CD4-positive, CD25-positive, alpha-beta regulatory T cell (primary cell): ENCODE measurements at regions not wholly inside any gene's neighbourhood (a gene's known extent, or its start where the extent isn't known, plus 50 kb on each side); places are given as distances from the start of the nearest gene placed in this dataset.
"Not testable (repeated sequence)": the region's sequence is repeated elsewhere in the genome, so short reads cannot be mapped to it uniquely, and the experiment has no call there.

Experiments used
- ATAC-seq, 2 donors: fragments of 150-1000 bp; cut with Tn5 transposase; one replicate each; pipeline ENCODE4 v1.10.0; 2021; ENCODE audit warnings: low read depth in 2 of 2, moderate number of reproducible peaks in 2 of 2, moderate library complexity in 1 of 2
- DNase-seq, 3 donors: peaks; one replicate each; pipeline versions ENCODE4 v3.0.0 to v3.0.0-alpha.2; 2012 to 2022; ENCODE audit warnings: mixed read lengths in 1 of 3
- H3K27ac ChIP-seq: one replicate; pipeline ENCODE4 v1.7.0; 2013; ENCODE audit warnings: mild to moderate bottlenecking, low read length; ENCODE audit not compliant: insufficient read depth, poor library complexity, severe bottlenecking
- H3K27me3 ChIP-seq: one replicate; pipeline ENCODE4 v1.7.0; 2013; ENCODE audit warnings: low read length; ENCODE audit not compliant: control insufficient read depth, insufficient read depth
- H3K36me3 ChIP-seq: one replicate; pipeline ENCODE4 v1.7.0; 2013; ENCODE audit warnings: mild to moderate bottlenecking, low read length, moderate library complexity; ENCODE audit not compliant: control insufficient read depth, insufficient read depth
- H3K4me1 ChIP-seq: 2 replicates; pipeline ENCODE4 v1.7.0; 2013; ENCODE audit warnings: mild to moderate bottlenecking, low read length; ENCODE audit not compliant: insufficient read depth, control insufficient read depth, poor library complexity, severe bottlenecking
- H3K4me3 ChIP-seq: one replicate; pipeline ENCODE4 v1.7.0; 2013; ENCODE audit warnings: low read depth, mild to moderate bottlenecking, low read length, moderate library complexity
- H3K9me3 ChIP-seq, 2 experiments: 1 replicate in 1 of 2; 2 replicates in 1 of 2; pipeline ENCODE4 v1.7.0; 2013; ENCODE audit warnings: low read length in 2 of 2, mild to moderate bottlenecking in 1 of 2, moderate library complexity in 1 of 2; ENCODE audit not compliant: control insufficient read depth in 2 of 2
- H3K27ac Mint-ChIP-seq, 3 donors: one replicate each; pipeline ENCODE4 v1.8.0; 2020 to 2022; ENCODE audit warnings: mild to moderate bottlenecking in 3 of 3, mixed read lengths in 3 of 3, moderate library complexity in 2 of 3
- H3K27me3 Mint-ChIP-seq: one replicate; pipeline ENCODE4 v1.8.0; 2022; ENCODE audit warnings: mild to moderate bottlenecking, mixed read lengths
- H3K36me3 Mint-ChIP-seq: one replicate; pipeline ENCODE4 v1.8.0; 2020; ENCODE audit warnings: mixed read lengths
- H3K4me1 Mint-ChIP-seq, 4 donors: one replicate each; pipeline ENCODE4 v1.8.0; 2020 to 2022; ENCODE audit warnings: mixed read lengths in 4 of 4, mild to moderate bottlenecking in 1 of 4
- H3K4me3 Mint-ChIP-seq, 4 donors: one replicate each; pipeline ENCODE4 v1.8.0; 2020 to 2022; ENCODE audit warnings: mild to moderate bottlenecking in 4 of 4, mixed read lengths in 4 of 4, moderate library complexity in 3 of 4
- H3K9me3 Mint-ChIP-seq, 7 donors: one replicate each; pipeline ENCODE4 v1.8.0; 2020 to 2022; ENCODE audit warnings: mixed read lengths in 7 of 7, mild to moderate bottlenecking in 3 of 7, moderate library complexity in 2 of 7

GRCh38 chr4:31023109-31023508 is 302.9 kb downstream of the PCDH7 start:
- no peak overlapping the region for H3K27ac Mint-ChIP-seq
- no peak overlapping the region for H3K4me3 Mint-ChIP-seq
- Histone ChIP-seq H3K4me3 (no peak overlapping the region), H3K27ac (no peak overlapping the region), H3K27me3 (no peaks in the 10 kb centered on the region), H3K36me3 (no peaks in the 10 kb centered on the region), H3K9me3 (peaks cover 3% of the 10 kb centered on the region in 2 experiments), H3K4me1 (no peaks in the 10 kb centered on the region)
- H3K36me3 Mint-ChIP-seq = no peaks in the 10 kb centered on the region
- H3K27me3 Mint-ChIP-seq = no peaks in the 10 kb centered on the region
- no peak for DNase-seq
- ATAC-seq = no peak
- H3K4me1 Mint-ChIP-seq = no peaks in the 10 kb centered on the region
- peaks cover 2 to 21% (median 6%) of the 10 kb centered on the region in 7 donors for H3K9me3 Mint-ChIP-seq

GRCh38 chr4:31023742-31024141 is 303.6 kb downstream of the PCDH7 start:
- Histone ChIP-seq H3K27me3 (no peaks in the 10 kb centered on the region), H3K4me3 (no peak overlapping the region), H3K9me3 (peaks cover 3 to 7% of the 10 kb centered on the region in 2 experiments), H3K36me3 (no peaks in the 10 kb centered on the region), H3K27ac (no peak overlapping the region), H3K4me1 (no peaks in the 10 kb centered on the region)
- H3K4me1 Mint-ChIP-seq = no peaks in the 10 kb centered on the region
- H3K9me3 Mint-ChIP-seq = peaks cover 2 to 21% (median 6%) of the 10 kb centered on the region in 7 donors
- ATAC-seq (no peak), DNase-seq (no peak)
- no peaks in the 10 kb centered on the region for H3K27me3 Mint-ChIP-seq
- no peak overlapping the region for H3K27ac Mint-ChIP-seq
- H3K4me3 Mint-ChIP-seq = no peak overlapping the region
- H3K36me3 Mint-ChIP-seq = no peaks in the 10 kb centered on the region

- not testable (repeated sequence) for H3K27me3 ChIP-seq, ATAC-seq, H3K4me3 ChIP-seq, H3K27me3 Mint-ChIP-seq, H3K9me3 ChIP-seq, H3K27ac ChIP-seq, H3K36me3 ChIP-seq, H3K4me1 ChIP-seq, H3K27ac Mint-ChIP-seq, H3K4me3 Mint-ChIP-seq, DNase-seq, H3K36me3 Mint-ChIP-seq, H3K4me1 Mint-ChIP-seq
- peaks cover 1 to 21% (median 6%) of the 10 kb centered on the region in 7 donors for H3K9me3 Mint-ChIP-seq
These were observed 304.6 kb downstream of the PCDH7 start for GRCh38 chr4:31024781-31025180.

- no peak for DNase-seq
- Histone ChIP-seq H3K36me3 (no peaks in the 10 kb centered on the region), H3K9me3 (peaks cover 3 to 7% of the 10 kb centered on the region in 2 experiments), H3K27ac (no peak overlapping the region), H3K4me3 (no peak overlapping the region), H3K27me3 (no peaks in the 10 kb centered on the region), H3K4me1 (no peaks in the 10 kb centered on the region)
- H3K4me3 Mint-ChIP-seq = no peak overlapping the region
- no peaks in the 10 kb centered on the region for H3K36me3 Mint-ChIP-seq
- no peaks in the 10 kb centered on the region for H3K27me3 Mint-ChIP-seq
- no peaks in the 10 kb centered on the region for H3K4me1 Mint-ChIP-seq
- no peak overlapping the region for H3K27ac Mint-ChIP-seq
- ATAC-seq = no peak
- peaks cover 2 to 27% (median 7%) of the 10 kb centered on the region in 7 donors for H3K9me3 Mint-ChIP-seq
These were observed 306.1 kb downstream of the PCDH7 start for GRCh38 chr4:31026256-31026655.

GRCh38 chr4:31034550-31034949 is 314.4 kb downstream of the PCDH7 start:
- no peak overlapping the region for H3K27ac ChIP-seq
- DNase-seq = no peak
- no peak overlapping the region for H3K27ac Mint-ChIP-seq
- H3K4me3 Mint-ChIP-seq = no peak overlapping the region
- no peak overlapping the region for H3K4me3 ChIP-seq
- H3K36me3 ChIP-seq = no peaks in the 10 kb centered on the region
- H3K27me3 ChIP-seq = no peaks in the 10 kb centered on the region
- no peaks in the 10 kb centered on the region for H3K27me3 Mint-ChIP-seq
- no peaks in the 10 kb centered on the region for H3K4me1 Mint-ChIP-seq
- no peaks in the 10 kb centered on the region for H3K4me1 ChIP-seq
- ATAC-seq = no peak
- H3K9me3 ChIP-seq = peaks cover 3 to 10% of the 10 kb centered on the region in 2 experiments
- peaks cover 2 to 20% (median 13%) of the 10 kb centered on the region in 7 donors for H3K9me3 Mint-ChIP-seq
- no peaks in the 10 kb centered on the region for H3K36me3 Mint-ChIP-seq

- ATAC-seq = no peak
- Histone ChIP-seq H3K9me3 (peaks cover 3 to 10% of the 10 kb centered on the region in 2 experiments), H3K4me3 (no peak overlapping the region), H3K27me3 (no peaks in the 10 kb centered on the region), H3K27ac (no peak overlapping the region), H3K36me3 (no peaks in the 10 kb centered on the region), H3K4me1 (no peaks in the 10 kb centered on the region)
- H3K27ac Mint-ChIP-seq = no peak overlapping the region
- no peaks in the 10 kb centered on the region for H3K27me3 Mint-ChIP-seq
- no peak overlapping the region for H3K4me3 Mint-ChIP-seq
- no peak for DNase-seq
- no peaks in the 10 kb centered on the region for H3K4me1 Mint-ChIP-seq
- no peaks in the 10 kb centered on the region for H3K36me3 Mint-ChIP-seq
- H3K9me3 Mint-ChIP-seq = peaks cover 2 to 23% (median 10%) of the 10 kb centered on the region in 7 donors
These were observed 315.6 kb downstream of the PCDH7 start for GRCh38 chr4:31035761-31036160.

GRCh38 chr4:31037703-31038102 is 317.5 kb downstream of the PCDH7 start:
- no peak overlapping the region for H3K27ac Mint-ChIP-seq

GRCh38 chr4:31039382-31039781 is 319.2 kb downstream of the PCDH7 start:
- ATAC-seq = no peak
- no peaks in the 10 kb centered on the region for H3K4me1 Mint-ChIP-seq
- no peaks in the 10 kb centered on the region for H3K36me3 ChIP-seq
- H3K9me3 ChIP-seq = peaks cover 1 to 3% of the 10 kb centered on the region in 2 experiments
- no peaks in the 10 kb centered on the region for H3K27me3 Mint-ChIP-seq
- H3K4me1 ChIP-seq = no peaks in the 10 kb centered on the region
- H3K36me3 Mint-ChIP-seq = no peaks in the 10 kb centered on the region
- no peak overlapping the region for H3K4me3 ChIP-seq
- H3K27ac ChIP-seq = no peak overlapping the region
- no peak overlapping the region for H3K4me3 Mint-ChIP-seq
- H3K27me3 ChIP-seq = no peaks in the 10 kb centered on the region
- peaks cover 2 to 18% (median 6%) of the 10 kb centered on the region in 7 donors for H3K9me3 Mint-ChIP-seq
- no peak for DNase-seq
- H3K27ac Mint-ChIP-seq = no peak overlapping the region

More at GRCh38 chr4:31037703-31038102, 317.5 kb downstream of the PCDH7 start:
- ATAC-seq (no peak), DNase-seq (no peak)
- Mint-ChIP-seq H3K36me3 (no peaks in the 10 kb centered on the region), H3K9me3 (peaks cover 5 to 18% (median 9%) of the 10 kb centered on the region in 7 donors), H3K4me3 (no peak overlapping the region), H3K27me3 (no peaks in the 10 kb centered on the region), H3K4me1 (no peaks in the 10 kb centered on the region)
- no peak overlapping the region for H3K27ac ChIP-seq
- no peaks in the 10 kb centered on the region for H3K27me3 ChIP-seq
- no peaks in the 10 kb centered on the region for H3K36me3 ChIP-seq
- H3K4me1 ChIP-seq = no peaks in the 10 kb centered on the region
- H3K4me3 ChIP-seq = no peak overlapping the region
- H3K9me3 ChIP-seq = peaks cover 3 to 6% of the 10 kb centered on the region in 2 experiments
